HuH-7 (cell line): ENCODE measurements at regions not wholly inside any gene's neighbourhood (a gene's known extent, or its start where the extent isn't known, plus 50 kb on each side); places are given as distances from the start of the nearest gene placed in this dataset.

Experiments
- DNase-seq: peaks from one replicate; pipeline ENCODE4 v3.0.0; 2011; ENCODE audit warnings: low spot score

- DNase-seq: no peak
Observed at GRCh38 chr3:69568951-69569350, 170.3 kb upstream of the MITF start.

- DNase-seq: no peak
Observed at GRCh38 chr3:69568458-69568857, 170.8 kb upstream of the MITF start.

- DNase-seq: no peak
Observed at GRCh38 chr3:69567710-69568052, 171.6 kb upstream of the MITF start.

GRCh38 chr3:69567023-69567709 is 172.1 kb upstream of the MITF start:
- DNase-seq: no peak

- no peak for DNase-seq
Observed at GRCh38 chr3:69566275-69566674, 173.0 kb upstream of the MITF start.

GRCh38 chr3:69565316-69565715 is 173.9 kb upstream of the MITF start:
- DNase-seq: no peak

GRCh38 chr3:69563981-69564380 is 175.3 kb upstream of the MITF start:
- DNase-seq: no peak

- no peak for DNase-seq
Observed at GRCh38 chr3:69563151-69563550, 176.1 kb upstream of the MITF start.

- no peak for DNase-seq
Observed at GRCh38 chr3:69562020-69562419, 176.1 kb upstream of the FRMD4B start.

- DNase-seq: no peak
Observed at GRCh38 chr3:69560818-69561217, 174.9 kb upstream of the FRMD4B start.

- no peak for DNase-seq
Observed at GRCh38 chr3:69560116-69560515, 174.2 kb upstream of the FRMD4B start.

- no peak for DNase-seq
Observed at GRCh38 chr3:69558912-69559311, 173.0 kb upstream of the FRMD4B start.

- DNase-seq: no peak
Observed at GRCh38 chr3:69554576-69554975, 168.7 kb upstream of the FRMD4B start.

GRCh38 chr3:69553888-69554287 is 168.0 kb upstream of the FRMD4B start:
- DNase-seq: no peak

- DNase-seq: no peak
Observed at GRCh38 chr3:69547461-69547880, 161.6 kb upstream of the FRMD4B start.

- DNase-seq: no peak
Observed at GRCh38 chr3:69542805-69543429, 157.0 kb upstream of the FRMD4B start.

- DNase-seq: no peak
Observed at GRCh38 chr3:69542089-69542804, 156.4 kb upstream of the FRMD4B start.

- DNase-seq: no peak
Observed at GRCh38 chr3:69541711-69542088, 155.8 kb upstream of the FRMD4B start.

- DNase-seq: no peak
Observed at GRCh38 chr3:69540706-69541581, 155.1 kb upstream of the FRMD4B start.

- DNase-seq: no peak
Observed at GRCh38 chr3:69539134-69539533, 153.2 kb upstream of the FRMD4B start.

GRCh38 chr3:69538281-69538680 is 152.4 kb upstream of the FRMD4B start:
- DNase-seq: no peak

- DNase-seq: no peak
Observed at GRCh38 chr3:69536306-69537020, 150.6 kb upstream of the FRMD4B start.
